Caco-2 (cell line): ENCODE measurements at regions not wholly inside any gene's neighbourhood (a gene's known extent, or its start where the extent isn't known, plus 50 kb on each side); places are given as distances from the start of the nearest gene placed in this dataset.
"Not testable (repeated sequence)": the region's sequence is repeated elsewhere in the genome, so short reads cannot be mapped to it uniquely, and the experiment has no call there.

Experiments
- BruUV-seq: library from RNA; stranded (reverse); fragments of 400-500 nt; replicated peaks from 2 replicates; lab custom pipeline; 2021; lab: Mats Ljungman, UMichigan
- CTCF ChIA-PET: fragments of 300-600 bp; sonication (Branson Sonifier 250); formaldehyde crosslinking; loops from one replicate; lab custom pipeline; 2022; ENCODE audit warnings: antibody characterized with exemption; lab: Charles Lee
- POLR2A ChIA-PET: fragments of 300-600 bp; sonication (Branson Sonifier 250); formaldehyde crosslinking; loops from one replicate; lab custom pipeline; 2022; ENCODE audit warnings: antibody characterized with exemption; lab: Charles Lee
- DNase-seq, 2 experiments: peaks; one replicate each; pipeline versions ENCODE4 v3.0.0 to v3.0.0-alpha.2; 2020 to 2022
- H3K27me3 ChIP-seq: replicated peaks from 2 replicates; pipeline ENCODE4 v1.6.0; 2011; ENCODE audit warnings: low read length; ENCODE audit not compliant: control insufficient read depth, insufficient read depth
- H3K36me3 ChIP-seq: 2 replicates; pipeline ENCODE4 v1.5.1; 2011; ENCODE audit warnings: low read length; ENCODE audit not compliant: control insufficient read depth, insufficient read depth
- H3K4me1 ChIP-seq: fragments of 250-450 bp; sonication (Bioruptor Pico); 2 replicates; pipeline ENCODE4 v1.5.1; 2020; ENCODE audit warnings: mild to moderate bottlenecking
- H3K4me3 ChIP-seq: 2 replicates; pipeline ENCODE4 v1.5.1; 2011; ENCODE audit warnings: low read depth, mild to moderate bottlenecking, control low read depth, low read length
- H3K9me3 ChIP-seq: fragments of 250-450 bp; sonication (Bioruptor Pico); 2 replicates; pipeline ENCODE4 v1.5.1; 2020; ENCODE audit warnings: mild to moderate bottlenecking, moderate library complexity
- H3K27ac Mint-ChIP-seq: one replicate; pipeline ENCODE4 v1.8.0; 2022; ENCODE audit warnings: mixed read lengths; ENCODE audit not compliant: unreplicated experiment
- H3K27me3 Mint-ChIP-seq: one replicate; pipeline ENCODE4 v1.8.0; 2022; ENCODE audit warnings: mixed read lengths; ENCODE audit not compliant: insufficient read depth, unreplicated experiment
- H3K36me3 Mint-ChIP-seq: one replicate; pipeline ENCODE4 v1.8.0; 2022; ENCODE audit warnings: mild to moderate bottlenecking, mixed read lengths; ENCODE audit not compliant: insufficient read depth, unreplicated experiment
- H3K4me1 Mint-ChIP-seq: one replicate; pipeline ENCODE4 v1.8.0; 2022; ENCODE audit warnings: low read depth, mixed read lengths; ENCODE audit not compliant: unreplicated experiment
- H3K4me3 Mint-ChIP-seq: one replicate; pipeline ENCODE4 v1.8.0; 2022; ENCODE audit warnings: mild to moderate bottlenecking, moderate library complexity, mixed read lengths; ENCODE audit not compliant: unreplicated experiment
- H3K9me3 Mint-ChIP-seq: one replicate; pipeline ENCODE4 v1.8.0; 2022; ENCODE audit warnings: mixed read lengths; ENCODE audit not compliant: unreplicated experiment
- intact Hi-C: fragments of 100-400 bp; cut with micrococcal nuclease; formaldehyde crosslinking; loops from one replicate; pipeline ENCODE4 v1.10.0; 2022; ENCODE audit not compliant: unreplicated experiment
- TF ChIP-seq, protein P1 (sequence below), 2 experiments: fragments of 200-600 bp in 1 of 2; IDR thresholded peaks; 1 replicate in 1 of 2; 2 replicates in 1 of 2; pipeline versions ENCODE4 v1.5.1 to v1.8.0; 2011 to 2022; ENCODE audit warnings: antibody characterized with exemption in 1 of 2, control low read depth in 1 of 2, inconsistent platforms in 1 of 2, low read depth in 1 of 2, low read length in 1 of 2, mild to moderate bottlenecking in 1 of 2, moderate library complexity in 1 of 2; ENCODE audit not compliant: insufficient read depth in 1 of 2, severe bottlenecking in 1 of 2, unreplicated experiment in 1 of 2

DNA sequence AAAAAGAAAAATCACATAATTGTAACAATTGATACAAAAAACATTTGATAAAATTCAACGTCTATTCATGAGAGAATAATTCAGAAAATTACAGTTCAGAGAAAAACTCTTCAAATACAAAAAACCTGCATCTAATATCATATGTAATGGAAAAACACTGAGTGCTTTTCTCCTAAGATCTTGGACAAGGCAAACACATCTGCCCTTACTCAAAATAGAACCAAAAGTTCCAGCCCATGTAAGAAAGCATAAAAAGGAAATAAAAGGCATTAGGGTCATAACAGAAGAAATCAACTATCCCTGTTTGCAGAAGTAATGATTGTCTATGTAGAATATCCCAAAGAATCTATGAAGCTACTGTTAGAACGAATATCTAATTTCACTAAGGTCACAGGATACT, 721.4 kb downstream of the RFPL4B start:
- TF ChIP-seq, protein P1, sequence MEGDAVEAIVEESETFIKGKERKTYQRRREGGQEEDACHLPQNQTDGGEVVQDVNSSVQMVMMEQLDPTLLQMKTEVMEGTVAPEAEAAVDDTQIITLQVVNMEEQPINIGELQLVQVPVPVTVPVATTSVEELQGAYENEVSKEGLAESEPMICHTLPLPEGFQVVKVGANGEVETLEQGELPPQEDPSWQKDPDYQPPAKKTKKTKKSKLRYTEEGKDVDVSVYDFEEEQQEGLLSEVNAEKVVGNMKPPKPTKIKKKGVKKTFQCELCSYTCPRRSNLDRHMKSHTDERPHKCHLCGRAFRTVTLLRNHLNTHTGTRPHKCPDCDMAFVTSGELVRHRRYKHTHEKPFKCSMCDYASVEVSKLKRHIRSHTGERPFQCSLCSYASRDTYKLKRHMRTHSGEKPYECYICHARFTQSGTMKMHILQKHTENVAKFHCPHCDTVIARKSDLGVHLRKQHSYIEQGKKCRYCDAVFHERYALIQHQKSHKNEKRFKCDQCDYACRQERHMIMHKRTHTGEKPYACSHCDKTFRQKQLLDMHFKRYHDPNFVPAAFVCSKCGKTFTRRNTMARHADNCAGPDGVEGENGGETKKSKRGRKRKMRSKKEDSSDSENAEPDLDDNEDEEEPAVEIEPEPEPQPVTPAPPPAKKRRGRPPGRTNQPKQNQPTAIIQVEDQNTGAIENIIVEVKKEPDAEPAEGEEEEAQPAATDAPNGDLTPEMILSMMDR (IDR thresholded peaks at IDR 0.05; ENCODE audit: insufficient read depth in 1 of 2, low read depth in 1 of 2, low read length in 1 of 2, severe bottlenecking in 1 of 2, unreplicated experiment in 1 of 2), result no peak
- CTCF ChIA-PET, result no interaction called here
- Mint-ChIP-seq H3K4me3 (no peak overlapping the region), H3K9me3 (no peaks in the 10 kb centered on the region), H3K4me1 (no peaks in the 10 kb centered on the region), H3K27me3 (no peaks in the 10 kb centered on the region), H3K36me3 (no peaks in the 10 kb centered on the region), H3K27ac (no peak overlapping the region)
- no peaks in the 10 kb centered on the region for H3K9me3 ChIP-seq
- POLR2A ChIA-PET, result no interaction called here
- H3K4me1 ChIP-seq, result no peaks in the 10 kb centered on the region
- no TSS peak for BruUV-seq
- no peaks in the 10 kb centered on the region for H3K27me3 ChIP-seq
- no peaks in the 10 kb centered on the region for H3K36me3 ChIP-seq
- no peak for DNase-seq
- H3K4me3 ChIP-seq, result no peak overlapping the region
- intact Hi-C loops, result no loop called here

DNA sequence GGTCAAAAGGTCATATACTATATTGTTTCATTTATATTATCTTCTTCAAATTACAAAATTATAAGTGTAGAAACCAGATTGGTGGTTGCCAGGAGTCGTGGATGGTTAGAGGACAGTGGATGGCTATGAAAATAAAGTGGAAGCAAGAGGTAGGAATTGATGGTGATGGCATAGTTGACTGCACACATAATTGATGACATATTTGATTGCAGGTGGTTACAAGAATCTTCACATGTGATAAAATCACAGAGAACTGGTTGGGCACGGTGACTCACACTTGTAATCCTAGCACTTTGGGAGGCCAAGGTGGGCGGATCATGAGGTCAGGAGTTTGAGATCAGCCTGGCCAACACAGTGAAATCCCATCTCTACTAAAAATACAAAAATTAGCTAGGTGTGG, 723.6 kb downstream of the RFPL4B start:
- DNase-seq, H3K36me3 ChIP-seq, H3K4me1 Mint-ChIP-seq, H3K27ac Mint-ChIP-seq, H3K9me3 ChIP-seq, H3K4me3 ChIP-seq, H3K4me1 ChIP-seq, CTCF ChIA-PET, BruUV-seq, H3K4me3 Mint-ChIP-seq, H3K36me3 Mint-ChIP-seq, intact Hi-C loops, H3K27me3 ChIP-seq, H3K27me3 Mint-ChIP-seq, POLR2A ChIA-PET, H3K9me3 Mint-ChIP-seq: not testable (repeated sequence)

DNA sequence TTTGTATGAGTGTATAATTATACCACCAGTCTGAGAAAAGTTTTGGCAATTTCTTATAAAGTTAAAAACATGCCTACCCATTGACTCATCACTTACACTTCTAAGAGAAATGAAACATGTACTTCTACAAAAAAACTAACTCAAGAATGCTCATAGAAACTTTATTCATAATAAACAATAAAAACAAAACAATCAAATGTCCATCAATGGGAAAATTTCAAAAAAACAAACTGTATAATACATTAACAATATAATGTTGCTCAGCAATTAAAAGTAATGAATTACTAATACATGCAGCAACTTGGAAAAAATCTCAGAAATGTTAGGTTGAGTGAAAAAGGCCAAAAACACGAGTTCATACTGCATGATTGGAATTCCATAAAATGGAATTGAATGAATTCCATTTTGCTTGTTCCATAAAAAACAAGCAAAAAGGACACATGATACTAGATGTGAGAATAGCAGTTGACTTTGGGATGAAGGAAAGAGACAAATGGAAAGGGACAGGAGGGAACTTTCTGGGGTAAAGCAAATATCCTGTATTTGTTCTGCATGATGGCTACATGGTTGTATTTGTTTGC, 726.6 kb downstream of the RFPL4B start:
- Mint-ChIP-seq H3K27me3 (peaks cover 3% of the 10 kb centered on the region), H3K9me3 (no peaks in the 10 kb centered on the region), H3K4me1 (no peaks in the 10 kb centered on the region), H3K36me3 (no peaks in the 10 kb centered on the region), H3K27ac (no peak overlapping the region), H3K4me3 (no peak overlapping the region)
- no peaks in the 10 kb centered on the region for H3K9me3 ChIP-seq
- CTCF ChIA-PET, result no interaction called here
- BruUV-seq, result no TSS peak
- no peak for DNase-seq
- H3K27me3 ChIP-seq, result no peaks in the 10 kb centered on the region
- intact Hi-C loops, result no loop called here
- TF ChIP-seq, protein P1 (IDR thresholded peaks at IDR 0.05; ENCODE audit: insufficient read depth in 1 of 2, low read depth in 1 of 2, low read length in 1 of 2, severe bottlenecking in 1 of 2, unreplicated experiment in 1 of 2), result no peak
- H3K4me3 ChIP-seq, result no peak overlapping the region
- H3K4me1 ChIP-seq, result no peaks in the 10 kb centered on the region
- no peaks in the 10 kb centered on the region for H3K36me3 ChIP-seq
- POLR2A ChIA-PET, result no interaction called here
